Tibial nerve (tissue), 4 donors: ENCODE measurements at regions not wholly inside any gene's neighbourhood (a gene's known extent, or its start where the extent isn't known, plus 50 kb on each side); places are given as distances from the start of the nearest gene placed in this dataset.
"Not testable (repeated sequence)": the region's sequence is repeated elsewhere in the genome, so short reads cannot be mapped to it uniquely, and the experiment has no call there.

ENCODE experiments used
- DNase-seq, 2 donors: peaks; one replicate each; pipeline ENCODE4 v3.0.0-alpha.2; 2019; ENCODE audit warnings: low spot score in 2 of 2
- H3K27ac ChIP-seq, 4 donors: fragments of 200-600 bp; sonication (generic) in 3 of 4; one replicate each; pipeline ENCODE4 v1.5.1; 2017 to 2019; ENCODE audit warnings: mild to moderate bottlenecking in 1 of 4
- H3K27me3 ChIP-seq, 2 donors: fragments of 200-600 bp; sonication (generic) in 1 of 2; one replicate each; pipeline versions ENCODE4 v1.5.1 to v1.6.0; 2017 to 2019
- H3K36me3 ChIP-seq, 3 donors: fragments of 200-600 bp; sonication (generic); one replicate each; pipeline ENCODE4 v1.5.1; 2018 to 2019
- H3K4me1 ChIP-seq, 4 donors: fragments of 200-600 bp; sonication (generic) in 3 of 4; one replicate each; pipeline ENCODE4 v1.5.1; 2017 to 2019
- H3K4me3 ChIP-seq, 4 donors: fragments of 200-600 bp; sonication (generic) in 3 of 4; one replicate each; pipeline ENCODE4 v1.5.1; 2017 to 2019; ENCODE audit warnings: mild to moderate bottlenecking in 1 of 4, moderate library complexity in 1 of 4
- H3K9me3 ChIP-seq, 4 donors: fragments of 200-600 bp; sonication (generic) in 3 of 4; one replicate each; pipeline ENCODE4 v1.5.1; 2017 to 2019
- CTCF ChIP-seq, 5 experiments: fragments of 200-600 bp in 3 of 5; fragments of 450-650 bp in 2 of 5; sonication (generic) in 3 of 5; IDR thresholded peaks; one replicate each; pipeline ENCODE4 v1.5.1; 2016 to 2019; ENCODE audit warnings: antibody characterized with exemption in 5 of 5, mild to moderate bottlenecking in 3 of 5, moderate library complexity in 2 of 5
- EP300 ChIP-seq, 2 donors: sonication (generic); formaldehyde crosslinking; IDR thresholded peaks; one replicate each; pipeline ENCODE4 v1.6.1; 2017; ENCODE audit warnings: antibody characterized with exemption in 2 of 2, mild to moderate bottlenecking in 1 of 2
- POLR2A ChIP-seq, 2 donors: fragments of 450-650 bp; IDR thresholded peaks; one replicate each; pipeline ENCODE4 v1.6.1; 2017; ENCODE audit warnings: antibody characterized with exemption in 2 of 2, mild to moderate bottlenecking in 2 of 2, moderate library complexity in 2 of 2
- WGBS, 2 donors: methylation state at CpG; one replicate each; pipeline ENCODE4 v1.1.5; 2018; 5-methylcytosine and 5-hydroxymethylcytosine counted together

- Histone ChIP-seq H3K27me3 (no peaks in the 10 kb centered on the region), H3K4me3 (no peak overlapping the region), H3K27ac (no peak overlapping the region), H3K4me1 (no peaks in the 10 kb centered on the region), H3K9me3 (no peaks in the 10 kb centered on the region), H3K36me3 (no peaks in the 10 kb centered on the region)
- TF ChIP-seq POLR2A (IDR thresholded peaks at IDR 0.05) (no peak), EP300 (IDR thresholded peaks at IDR 0.05) (no peak), CTCF (IDR thresholded peaks at IDR 0.05) (no peak)
- no peak for DNase-seq
- WGBS, 2 donors: 67 to 77% methylated on average over 2 of the region's 2 CpGs
Measured at GRCh38 chr2:194491409-194492115, 1165.5 kb upstream of the SLC39A10 start.

DNA sequence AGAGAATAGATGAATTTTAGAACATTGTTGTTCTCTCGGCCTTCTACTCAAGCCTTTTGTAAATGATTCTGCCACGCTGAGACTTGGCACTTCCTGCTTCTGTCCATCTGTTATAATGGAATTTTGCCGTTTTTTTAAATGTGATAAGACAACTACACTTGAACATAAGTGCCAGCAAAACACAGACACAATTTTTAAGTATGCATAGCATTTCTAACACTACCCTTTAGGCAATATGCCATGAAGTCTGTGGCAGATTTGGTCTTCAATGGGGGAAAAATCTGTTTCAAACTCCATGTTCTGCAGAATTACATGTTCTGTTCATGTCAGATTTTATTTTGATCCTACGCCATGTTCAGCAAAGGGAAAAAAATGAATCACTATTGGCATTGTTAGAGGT lies 1170.7 kb upstream of the SLC39A10 start:
- Histone ChIP-seq H3K9me3 (no peaks in the 10 kb centered on the region), H3K27me3 (no peaks in the 10 kb centered on the region), H3K4me3 (no peak overlapping the region), H3K27ac (no peak overlapping the region), H3K36me3 (no peaks in the 10 kb centered on the region), H3K4me1 (no peaks in the 10 kb centered on the region)
- TF ChIP-seq CTCF (IDR thresholded peaks at IDR 0.05): no peak
- no peak for TF ChIP-seq POLR2A (IDR thresholded peaks at IDR 0.05)
- no peak for TF ChIP-seq EP300 (IDR thresholded peaks at IDR 0.05)
- no peak for DNase-seq
- 82 to 87% methylated on average over 4 of the region's 4 CpGs for WGBS, 2 donors

DNA sequence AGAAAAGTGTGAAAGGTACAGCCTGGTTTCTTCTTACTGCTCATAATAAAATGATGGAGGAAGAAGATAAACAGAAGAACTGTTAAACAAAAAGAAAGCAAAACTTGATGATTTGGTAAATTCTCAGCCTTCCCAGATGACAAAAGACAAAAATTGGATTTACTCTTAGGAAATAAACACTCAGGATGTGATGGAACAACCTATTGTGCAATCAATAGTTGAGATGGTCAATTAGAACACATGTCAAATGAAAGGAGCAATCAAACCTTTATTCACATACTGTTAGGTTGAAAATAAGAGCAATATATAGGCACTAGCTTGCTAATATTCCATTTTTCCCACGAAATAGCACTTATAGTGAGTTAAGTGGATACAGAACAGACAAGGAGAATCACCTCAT lies 1174.0 kb upstream of the SLC39A10 start:
- WGBS, 2 donors: 26 to 43% methylated on average over 1 of the region's 1 CpG
- no peaks in the 10 kb centered on the region for H3K4me1 ChIP-seq
- TF ChIP-seq EP300 (IDR thresholded peaks at IDR 0.05): no peak

GRCh38 chr2:194465641-194466040 lies 1191.4 kb upstream of the SLC39A10 start:
- Histone ChIP-seq H3K27ac (no peak overlapping the region), H3K4me1 (no peaks in the 10 kb centered on the region), H3K27me3 (no peaks in the 10 kb centered on the region), H3K4me3 (no peak overlapping the region), H3K9me3 (peaks cover 0 to 8% (median 0%) of the 10 kb centered on the region in 4 donors), H3K36me3 (no peaks in the 10 kb centered on the region)
- no peak for TF ChIP-seq EP300 (IDR thresholded peaks at IDR 0.05)
- TF ChIP-seq CTCF (IDR thresholded peaks at IDR 0.05): no peak
- TF ChIP-seq POLR2A (IDR thresholded peaks at IDR 0.05): no peak
- no peak for DNase-seq
- 72 to 82% methylated on average over 3 of the region's 3 CpGs for WGBS, 2 donors

More for the DNA sequence above, 1174.0 kb upstream of the SLC39A10 start:
- Histone ChIP-seq H3K36me3 (no peaks in the 10 kb centered on the region), H3K9me3 (no peaks in the 10 kb centered on the region), H3K27ac (no peak overlapping the region), H3K4me3 (no peak overlapping the region), H3K27me3 (no peaks in the 10 kb centered on the region)
- DNase-seq: no peak

GRCh38 chr2:194464964-194465638 lies 1191.9 kb upstream of the SLC39A10 start:
- Histone ChIP-seq H3K27me3 (no peaks in the 10 kb centered on the region), H3K27ac (no peak overlapping the region), H3K36me3 (no peaks in the 10 kb centered on the region), H3K9me3 (peaks cover 0 to 8% (median 0%) of the 10 kb centered on the region in 4 donors), H3K4me1 (no peaks in the 10 kb centered on the region), H3K4me3 (no peak overlapping the region)
- 71 to 72% methylated on average over 8 of the region's 8 CpGs for WGBS, 2 donors
- DNase-seq: no peak
- TF ChIP-seq CTCF (IDR thresholded peaks at IDR 0.05) (no peak), EP300 (IDR thresholded peaks at IDR 0.05) (no peak), POLR2A (IDR thresholded peaks at IDR 0.05) (no peak)

DNA sequence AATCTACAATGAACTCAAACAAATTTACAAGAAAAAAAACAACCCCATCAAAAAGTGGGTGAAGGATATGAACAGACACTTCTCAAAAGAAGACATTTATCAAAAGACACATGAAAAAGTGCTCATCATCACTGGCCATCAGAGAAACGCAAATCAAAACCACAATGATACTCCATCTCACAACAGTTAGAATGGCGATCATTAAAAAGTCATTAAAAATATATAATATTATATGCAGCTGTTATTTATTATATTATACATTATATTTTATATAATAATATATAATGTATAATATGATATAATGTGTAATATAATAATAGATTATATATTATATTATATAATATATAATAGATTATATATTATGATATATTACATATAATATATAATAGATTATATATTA lies 1194.1 kb upstream of the SLC39A10 start:
- not testable (repeated sequence) for H3K4me3 ChIP-seq, H3K9me3 ChIP-seq, H3K4me1 ChIP-seq, H3K36me3 ChIP-seq, H3K27ac ChIP-seq, H3K27me3 ChIP-seq, DNase-seq
- WGBS, 2 donors: 47% methylated on average over 2 of the region's 2 CpGs
